HL-60 (cell line): ENCODE measurements at regions not wholly inside any gene's neighbourhood (a gene's known extent, or its start where the extent isn't known, plus 50 kb on each side); places are given as distances from the start of the nearest gene placed in this dataset.

Experiments
- DNase-seq, 2 experiments: peaks; one replicate each; pipeline ENCODE4 v3.0.0-alpha.2; 2010 to 2020; ENCODE audit warnings: low read depth in 1 of 2, low spot score in 1 of 2
- H3K27ac ChIP-seq: fragments of 250-450 bp; sonication (Bioruptor Pico); replicated peaks from 2 replicates; pipeline ENCODE4 v1.5.1; 2020; ENCODE audit warnings: mild to moderate bottlenecking, moderate library complexity
- H3K27me3 ChIP-seq: fragments of 250-450 bp; sonication (Bioruptor Pico); 2 replicates; pipeline ENCODE4 v1.5.1; 2021; ENCODE audit warnings: mild to moderate bottlenecking, moderate library complexity; ENCODE audit not compliant: insufficient read depth, poor library complexity, severe bottlenecking
- H3K4me3 ChIP-seq: replicated peaks from 2 replicates; pipeline ENCODE4 v1.5.1; 2011; ENCODE audit warnings: mild to moderate bottlenecking, control low read depth, low read length; ENCODE audit not compliant: insufficient read depth
- GABPA ChIP-seq: IDR thresholded peaks from 2 replicates; pipeline ENCODE4 v1.6.1; 2012; ENCODE audit warnings: low read depth
- POLR2AphosphoS5 ChIP-seq: IDR thresholded peaks from 2 replicates; pipeline ENCODE4 v1.6.1; 2012; ENCODE audit warnings: low read depth
- SPI1 ChIP-seq: IDR thresholded peaks from 2 replicates; pipeline ENCODE4 v1.6.1; 2012; ENCODE audit warnings: low read depth, mild to moderate bottlenecking, borderline replicate concordance
- TF ChIP-seq, protein P1 (sequence below): IDR thresholded peaks from one replicate; pipeline ENCODE4 v1.5.1; 2011; ENCODE audit warnings: low read length, control low read depth, inconsistent platforms; ENCODE audit not compliant: insufficient read depth
- TF ChIP-seq, protein P2 (sequence below): IDR thresholded peaks from 2 replicates; pipeline ENCODE4 v1.6.1; 2012; ENCODE audit warnings: low read depth; ENCODE audit not compliant: insufficient replicate concordance

- no peak for DNase-seq
- H3K4me3 ChIP-seq = no peak overlapping the region
- no peaks in the 10 kb centered on the region for H3K27me3 ChIP-seq
- TF ChIP-seq, protein P1, sequence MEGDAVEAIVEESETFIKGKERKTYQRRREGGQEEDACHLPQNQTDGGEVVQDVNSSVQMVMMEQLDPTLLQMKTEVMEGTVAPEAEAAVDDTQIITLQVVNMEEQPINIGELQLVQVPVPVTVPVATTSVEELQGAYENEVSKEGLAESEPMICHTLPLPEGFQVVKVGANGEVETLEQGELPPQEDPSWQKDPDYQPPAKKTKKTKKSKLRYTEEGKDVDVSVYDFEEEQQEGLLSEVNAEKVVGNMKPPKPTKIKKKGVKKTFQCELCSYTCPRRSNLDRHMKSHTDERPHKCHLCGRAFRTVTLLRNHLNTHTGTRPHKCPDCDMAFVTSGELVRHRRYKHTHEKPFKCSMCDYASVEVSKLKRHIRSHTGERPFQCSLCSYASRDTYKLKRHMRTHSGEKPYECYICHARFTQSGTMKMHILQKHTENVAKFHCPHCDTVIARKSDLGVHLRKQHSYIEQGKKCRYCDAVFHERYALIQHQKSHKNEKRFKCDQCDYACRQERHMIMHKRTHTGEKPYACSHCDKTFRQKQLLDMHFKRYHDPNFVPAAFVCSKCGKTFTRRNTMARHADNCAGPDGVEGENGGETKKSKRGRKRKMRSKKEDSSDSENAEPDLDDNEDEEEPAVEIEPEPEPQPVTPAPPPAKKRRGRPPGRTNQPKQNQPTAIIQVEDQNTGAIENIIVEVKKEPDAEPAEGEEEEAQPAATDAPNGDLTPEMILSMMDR = no peak
- TF ChIP-seq POLR2AphosphoS5 = no peak
- TF ChIP-seq, protein P2, sequence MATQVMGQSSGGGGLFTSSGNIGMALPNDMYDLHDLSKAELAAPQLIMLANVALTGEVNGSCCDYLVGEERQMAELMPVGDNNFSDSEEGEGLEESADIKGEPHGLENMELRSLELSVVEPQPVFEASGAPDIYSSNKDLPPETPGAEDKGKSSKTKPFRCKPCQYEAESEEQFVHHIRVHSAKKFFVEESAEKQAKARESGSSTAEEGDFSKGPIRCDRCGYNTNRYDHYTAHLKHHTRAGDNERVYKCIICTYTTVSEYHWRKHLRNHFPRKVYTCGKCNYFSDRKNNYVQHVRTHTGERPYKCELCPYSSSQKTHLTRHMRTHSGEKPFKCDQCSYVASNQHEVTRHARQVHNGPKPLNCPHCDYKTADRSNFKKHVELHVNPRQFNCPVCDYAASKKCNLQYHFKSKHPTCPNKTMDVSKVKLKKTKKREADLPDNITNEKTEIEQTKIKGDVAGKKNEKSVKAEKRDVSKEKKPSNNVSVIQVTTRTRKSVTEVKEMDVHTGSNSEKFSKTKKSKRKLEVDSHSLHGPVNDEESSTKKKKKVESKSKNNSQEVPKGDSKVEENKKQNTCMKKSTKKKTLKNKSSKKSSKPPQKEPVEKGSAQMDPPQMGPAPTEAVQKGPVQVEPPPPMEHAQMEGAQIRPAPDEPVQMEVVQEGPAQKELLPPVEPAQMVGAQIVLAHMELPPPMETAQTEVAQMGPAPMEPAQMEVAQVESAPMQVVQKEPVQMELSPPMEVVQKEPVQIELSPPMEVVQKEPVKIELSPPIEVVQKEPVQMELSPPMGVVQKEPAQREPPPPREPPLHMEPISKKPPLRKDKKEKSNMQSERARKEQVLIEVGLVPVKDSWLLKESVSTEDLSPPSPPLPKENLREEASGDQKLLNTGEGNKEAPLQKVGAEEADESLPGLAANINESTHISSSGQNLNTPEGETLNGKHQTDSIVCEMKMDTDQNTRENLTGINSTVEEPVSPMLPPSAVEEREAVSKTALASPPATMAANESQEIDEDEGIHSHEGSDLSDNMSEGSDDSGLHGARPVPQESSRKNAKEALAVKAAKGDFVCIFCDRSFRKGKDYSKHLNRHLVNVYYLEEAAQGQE = no peak
- no peak for TF ChIP-seq SPI1
- TF ChIP-seq GABPA = no peak
- no peak overlapping the region for H3K27ac ChIP-seq
Observed at GRCh38 chr4:144302704-144303536, 162.4 kb upstream of the GYPA start.

DNA sequence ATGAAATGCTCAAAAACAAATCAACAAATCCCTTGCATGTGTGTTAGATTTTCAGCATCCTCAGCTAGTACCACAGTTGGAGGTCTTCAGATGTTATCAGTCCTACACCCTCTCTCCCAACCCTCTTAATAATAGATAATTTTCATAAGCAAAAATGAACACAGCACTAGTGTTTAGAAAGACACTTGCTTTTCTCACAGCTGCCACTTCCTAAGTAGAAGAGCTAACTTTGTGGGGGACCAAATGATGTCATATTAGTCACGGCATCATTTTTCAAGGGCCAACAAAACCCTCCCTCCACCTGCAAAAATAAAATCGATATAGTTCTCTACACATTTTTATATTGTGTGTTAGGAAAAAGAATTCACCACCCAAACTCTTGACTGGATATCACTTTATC lies 163.5 kb upstream of the GYPA start:
- H3K4me3 ChIP-seq = no peak overlapping the region
- TF ChIP-seq SPI1 (no peak), GABPA (no peak), POLR2AphosphoS5 (no peak)
- TF ChIP-seq, protein P2 = no peak
- TF ChIP-seq, protein P1 = no peak
- no peak for DNase-seq
- H3K27me3 ChIP-seq = no peaks in the 10 kb centered on the region
- no peak overlapping the region for H3K27ac ChIP-seq

DNA sequence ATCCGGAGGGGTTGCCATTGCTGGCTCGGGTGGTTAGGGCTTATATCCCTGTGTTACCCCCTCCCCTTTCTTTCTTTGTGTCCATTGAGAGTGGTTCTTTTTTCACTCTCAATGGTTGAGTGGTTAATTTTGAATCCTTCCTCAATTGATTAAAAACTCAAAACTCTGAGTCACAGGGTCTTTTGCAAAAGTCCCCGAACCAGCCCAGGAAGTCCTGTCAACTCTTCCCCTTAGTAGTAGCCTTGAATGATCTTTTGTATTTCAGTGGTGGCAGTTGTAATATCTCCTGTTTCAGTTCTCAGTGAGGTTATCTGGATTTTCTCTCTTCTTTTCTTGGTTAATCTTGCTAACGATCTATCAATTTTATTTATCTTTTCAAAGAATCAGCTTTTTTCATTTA lies 170.0 kb upstream of the GYPA start:
- Histone ChIP-seq H3K27ac (no peak overlapping the region), H3K27me3 (no peaks in the 10 kb centered on the region), H3K4me3 (no peak overlapping the region)
- no peak for TF ChIP-seq SPI1
- TF ChIP-seq, protein P1 = no peak
- TF ChIP-seq, protein P2 = no peak
- TF ChIP-seq GABPA = no peak
- TF ChIP-seq POLR2AphosphoS5 = no peak
- no peak for DNase-seq
